GM21737 (cell line): ENCODE measurements at regions not wholly inside any gene's neighbourhood (a gene's known extent, or its start where the extent isn't known, plus 50 kb on each side); places are given as distances from the start of the nearest gene placed in this dataset.
"Not testable (repeated sequence)": the region's sequence is repeated elsewhere in the genome, so short reads cannot be mapped to it uniquely, and the experiment has no call there.

Experiments used
- ATAC-seq: cut with Tn5 transposase; IDR thresholded peaks from one replicate; pipeline ENCODE4 v1.9.1; 2021; ENCODE audit warnings: mild to moderate bottlenecking, moderate library complexity; ENCODE audit not compliant: unreplicated experiment

GRCh38 chr15:91655563-91656290 lies 197.8 kb upstream of the SLCO3A1 start:
- not testable (repeated sequence) for ATAC-seq

- no peak for ATAC-seq
Measured at GRCh38 chr15:91660174-91660649, 193.3 kb upstream of the SLCO3A1 start.

GRCh38 chr15:91664224-91664836 lies 189.2 kb upstream of the SLCO3A1 start:
- ATAC-seq, result no peak

- ATAC-seq, result no peak
Measured at GRCh38 chr15:91665212-91665611, 188.3 kb upstream of the SLCO3A1 start.

GRCh38 chr15:91668370-91668769 lies 185.1 kb upstream of the SLCO3A1 start:
- ATAC-seq, result no peak

GRCh38 chr15:91670108-91670507 lies 183.4 kb upstream of the SLCO3A1 start:
- ATAC-seq, result no peak

GRCh38 chr15:91678003-91678402 lies 175.5 kb upstream of the SLCO3A1 start:
- ATAC-seq, result no peak

- no peak for ATAC-seq
Measured at GRCh38 chr15:91679447-91679846, 174.1 kb upstream of the SLCO3A1 start.

GRCh38 chr15:91685436-91685835 lies 168.1 kb upstream of the SLCO3A1 start:
- ATAC-seq, result no peak

GRCh38 chr15:91688811-91689210 lies 164.7 kb upstream of the SLCO3A1 start:
- ATAC-seq, result no peak

GRCh38 chr15:91689377-91689776 lies 164.1 kb upstream of the SLCO3A1 start:
- ATAC-seq, result no peak

GRCh38 chr15:91692596-91692995 lies 160.9 kb upstream of the SLCO3A1 start:
- ATAC-seq, result no peak

GRCh38 chr15:91694131-91694830 lies 159.2 kb upstream of the SLCO3A1 start:
- ATAC-seq, result no peak

- no peak for ATAC-seq
Measured at GRCh38 chr15:91694831-91695210, 158.7 kb upstream of the SLCO3A1 start.

- no peak for ATAC-seq
Measured at GRCh38 chr15:91695799-91696198, 157.7 kb upstream of the SLCO3A1 start.

- ATAC-seq, result no peak
Measured at GRCh38 chr15:91696981-91697380, 156.5 kb upstream of the SLCO3A1 start.

- no peak for ATAC-seq
Measured at GRCh38 chr15:91698241-91698640, 155.3 kb upstream of the SLCO3A1 start.

- ATAC-seq, result no peak
Measured at GRCh38 chr15:91699741-91700140, 153.8 kb upstream of the SLCO3A1 start.

- no peak for ATAC-seq
Measured at GRCh38 chr15:91703274-91703673, 150.2 kb upstream of the SLCO3A1 start.

GRCh38 chr15:91704343-91704742 lies 149.2 kb upstream of the SLCO3A1 start:
- no peak for ATAC-seq

- ATAC-seq, result no peak
Measured at GRCh38 chr15:91706322-91707032, 147.0 kb upstream of the SLCO3A1 start.
